ENCODE measurements at regions not wholly inside any gene's neighbourhood (a gene's known extent, or its start where the extent isn't known, plus 50 kb on each side); places are given as distances from the start of the nearest gene placed in this dataset.

- FAIRE-seq (no peak), ATAC-seq (no peak), DNase-seq (no peak)
- H3K27me3 ChIP-seq, result no peaks in the 10 kb centered on the region
- no peaks in the 10 kb centered on the region for H3K9me3 ChIP-seq
- no peak overlapping the region for H3K27ac ChIP-seq
- TF ChIP-seq, protein P1, sequence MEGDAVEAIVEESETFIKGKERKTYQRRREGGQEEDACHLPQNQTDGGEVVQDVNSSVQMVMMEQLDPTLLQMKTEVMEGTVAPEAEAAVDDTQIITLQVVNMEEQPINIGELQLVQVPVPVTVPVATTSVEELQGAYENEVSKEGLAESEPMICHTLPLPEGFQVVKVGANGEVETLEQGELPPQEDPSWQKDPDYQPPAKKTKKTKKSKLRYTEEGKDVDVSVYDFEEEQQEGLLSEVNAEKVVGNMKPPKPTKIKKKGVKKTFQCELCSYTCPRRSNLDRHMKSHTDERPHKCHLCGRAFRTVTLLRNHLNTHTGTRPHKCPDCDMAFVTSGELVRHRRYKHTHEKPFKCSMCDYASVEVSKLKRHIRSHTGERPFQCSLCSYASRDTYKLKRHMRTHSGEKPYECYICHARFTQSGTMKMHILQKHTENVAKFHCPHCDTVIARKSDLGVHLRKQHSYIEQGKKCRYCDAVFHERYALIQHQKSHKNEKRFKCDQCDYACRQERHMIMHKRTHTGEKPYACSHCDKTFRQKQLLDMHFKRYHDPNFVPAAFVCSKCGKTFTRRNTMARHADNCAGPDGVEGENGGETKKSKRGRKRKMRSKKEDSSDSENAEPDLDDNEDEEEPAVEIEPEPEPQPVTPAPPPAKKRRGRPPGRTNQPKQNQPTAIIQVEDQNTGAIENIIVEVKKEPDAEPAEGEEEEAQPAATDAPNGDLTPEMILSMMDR (IDR thresholded peaks at IDR 0.05), result no peak
- no peak overlapping the region for H3K4me3 ChIP-seq
- no peaks in the 10 kb centered on the region for H3K36me3 ChIP-seq
- no peaks in the 10 kb centered on the region for H3K4me1 ChIP-seq
- intact Hi-C loops (cut with DNase I), result loop anchor here in 1 of 3 donors (10.0 kb wide), 1 partner anchor 482 kb away; no protein-coding TSS in a partner anchor
- 78 to 83% methylated on average over 3 of the region's 3 CpGs for WGBS, 2 donors
These were observed 150.9 kb upstream of the NABP1 start for GRCh38 chr2:191526953-191527556.

- Histone ChIP-seq H3K9me3 (no peaks in the 10 kb centered on the region), H3K36me3 (no peaks in the 10 kb centered on the region), H3K27me3 (no peaks in the 10 kb centered on the region), H3K4me1 (no peaks in the 10 kb centered on the region), H3K4me3 (no peak overlapping the region), H3K27ac (no peak overlapping the region)
- no peak for FAIRE-seq
- intact Hi-C loops (cut with DNase I), result no loop called here
- ATAC-seq, result no peak
- no peak for DNase-seq
- TF ChIP-seq, protein P1 (IDR thresholded peaks at IDR 0.05), result no peak
- 97 to 100% methylated on average over 1 of the region's 1 CpG for WGBS, 2 donors
These were observed 147.3 kb upstream of the NABP1 start for GRCh38 chr2:191530618-191531017.

GRCh38 chr2:191533693-191534180 is 144.2 kb upstream of the NABP1 start:
- Histone ChIP-seq H3K4me1 (no peaks in the 10 kb centered on the region), H3K36me3 (no peaks in the 10 kb centered on the region), H3K27ac (no peak overlapping the region), H3K4me3 (no peak overlapping the region), H3K9me3 (no peaks in the 10 kb centered on the region), H3K27me3 (no peaks in the 10 kb centered on the region)
- ATAC-seq (no peak), DNase-seq (no peak), FAIRE-seq (no peak)
- intact Hi-C loops (cut with DNase I), result no loop called here
- WGBS, 2 donors, result 61 to 63% methylated on average over 1 of the region's 1 CpG
- TF ChIP-seq, protein P1 (IDR thresholded peaks at IDR 0.05), result no peak

- TF ChIP-seq, protein P1 (IDR thresholded peaks at IDR 0.05), result no peak
- FAIRE-seq (no peak), ATAC-seq (no peak), DNase-seq (no peak)
- Histone ChIP-seq H3K27ac (no peak overlapping the region), H3K4me1 (no peaks in the 10 kb centered on the region), H3K27me3 (no peaks in the 10 kb centered on the region), H3K36me3 (no peaks in the 10 kb centered on the region), H3K9me3 (no peaks in the 10 kb centered on the region), H3K4me3 (no peak overlapping the region)
- intact Hi-C loops (cut with DNase I), result no loop called here
- 67 to 80% methylated on average over 4 of the region's 4 CpGs for WGBS, 2 donors
These were observed 140.0 kb upstream of the NABP1 start for GRCh38 chr2:191537921-191538320.

GRCh38 chr2:191538334-191538903 is 139.5 kb upstream of the NABP1 start:
- H3K36me3 ChIP-seq, result no peaks in the 10 kb centered on the region
- FAIRE-seq (no peak), DNase-seq (no peak), ATAC-seq (no peak)
- H3K9me3 ChIP-seq, result no peaks in the 10 kb centered on the region
- intact Hi-C loops (cut with DNase I), result no loop called here
- no peaks in the 10 kb centered on the region for H3K4me1 ChIP-seq
- H3K4me3 ChIP-seq, result no peak overlapping the region
- H3K27ac ChIP-seq, result no peak overlapping the region
- TF ChIP-seq, protein P1 (IDR thresholded peaks at IDR 0.05), result no peak
- 72 to 80% methylated on average over 7 of the region's 7 CpGs for WGBS, 2 donors
- H3K27me3 ChIP-seq, result no peaks in the 10 kb centered on the region
